Lower leg skin (tissue), 3 donors: ENCODE measurements at regions not wholly inside any gene's neighbourhood (a gene's known extent, or its start where the extent isn't known, plus 50 kb on each side); places are given as distances from the start of the nearest gene placed in this dataset.

Source experiments
- CTCF ChIP-seq, 3 donors: fragments of 450-650 bp; IDR thresholded peaks; one replicate each; pipeline ENCODE4 v1.5.1; 2016; ENCODE audit warnings: antibody characterized with exemption in 3 of 3, mild to moderate bottlenecking in 3 of 3, moderate library complexity in 2 of 3
- POLR2A ChIP-seq, 2 donors: fragments of 450-650 bp; IDR thresholded peaks; one replicate each; pipeline ENCODE4 v1.6.1; 2016 to 2017; ENCODE audit warnings: antibody characterized with exemption in 2 of 2, mild to moderate bottlenecking in 1 of 2, moderate library complexity in 1 of 2

- no peak for TF ChIP-seq POLR2A (IDR thresholded peaks at IDR 0.05)
- no peak for TF ChIP-seq CTCF (IDR thresholded peaks at IDR 0.05)
These were observed 52.5 kb downstream of the GADD45G start for GRCh38 chr9:89657295-89657694.
